Nephron progenitor cell (in vitro differentiated cells): ENCODE measurements at regions not wholly inside any gene's neighbourhood (a gene's known extent, or its start where the extent isn't known, plus 50 kb on each side); places are given as distances from the start of the nearest gene placed in this dataset.

Experiments
- DNase-seq: peaks from one replicate; pipeline ENCODE4 v3.0.0; 2021
- H3K27ac Mint-ChIP-seq: 2 replicates; pipeline ENCODE4 v1.8.0; 2021; ENCODE audit warnings: mild to moderate bottlenecking, moderate library complexity, mixed read lengths
- H3K27me3 Mint-ChIP-seq: 2 replicates; pipeline ENCODE4 v1.8.0; 2021; ENCODE audit warnings: mild to moderate bottlenecking, low read depth, mixed read lengths; ENCODE audit not compliant: poor library complexity
- H3K36me3 Mint-ChIP-seq: 2 replicates; pipeline ENCODE4 v1.8.0; 2021; ENCODE audit warnings: low read depth, mixed read lengths
- H3K4me1 Mint-ChIP-seq: 2 replicates; pipeline ENCODE4 v1.8.0; 2021; ENCODE audit warnings: mixed read lengths
- H3K4me3 Mint-ChIP-seq: 2 replicates; pipeline ENCODE4 v1.8.0; 2021; ENCODE audit warnings: mild to moderate bottlenecking, moderate library complexity, mixed read lengths
- H3K9me3 Mint-ChIP-seq: 2 replicates; pipeline ENCODE4 v1.8.0; 2021; ENCODE audit warnings: mild to moderate bottlenecking, moderate library complexity, mixed read lengths
- TF ChIP-seq, protein P1 (sequence below): fragments of 200-600 bp; sonication (generic); IDR thresholded peaks from 2 replicates; pipeline ENCODE4 v1.5.0; 2021; ENCODE audit warnings: antibody characterized with exemption

DNA sequence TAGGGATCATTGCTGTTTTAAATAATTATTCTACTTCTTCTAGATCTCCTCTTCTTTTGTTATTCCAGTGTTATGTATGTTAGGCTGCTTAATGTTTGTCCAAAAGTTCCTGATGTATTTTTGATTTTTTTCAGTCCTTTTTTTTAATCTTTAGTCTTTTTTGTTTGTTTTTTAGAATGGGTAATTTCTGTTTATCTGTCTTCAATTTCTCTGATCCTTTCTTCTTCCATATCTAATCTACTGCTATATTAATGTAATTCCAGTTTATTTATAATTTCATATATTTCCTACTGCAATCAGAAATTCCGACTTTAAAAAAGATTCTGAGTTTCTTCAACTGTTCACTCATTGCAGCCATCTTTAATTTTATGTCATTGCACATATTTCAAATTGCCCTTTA is 452.8 kb upstream of the POT1 start:
- Mint-ChIP-seq H3K36me3 (no peaks in the 10 kb centered on the region), H3K9me3 (peaks cover 15% of the 10 kb centered on the region), H3K4me1 (no peaks in the 10 kb centered on the region), H3K27ac (no peak overlapping the region), H3K4me3 (no peak overlapping the region), H3K27me3 (peaks cover 3% of the 10 kb centered on the region)
- TF ChIP-seq, protein P1, sequence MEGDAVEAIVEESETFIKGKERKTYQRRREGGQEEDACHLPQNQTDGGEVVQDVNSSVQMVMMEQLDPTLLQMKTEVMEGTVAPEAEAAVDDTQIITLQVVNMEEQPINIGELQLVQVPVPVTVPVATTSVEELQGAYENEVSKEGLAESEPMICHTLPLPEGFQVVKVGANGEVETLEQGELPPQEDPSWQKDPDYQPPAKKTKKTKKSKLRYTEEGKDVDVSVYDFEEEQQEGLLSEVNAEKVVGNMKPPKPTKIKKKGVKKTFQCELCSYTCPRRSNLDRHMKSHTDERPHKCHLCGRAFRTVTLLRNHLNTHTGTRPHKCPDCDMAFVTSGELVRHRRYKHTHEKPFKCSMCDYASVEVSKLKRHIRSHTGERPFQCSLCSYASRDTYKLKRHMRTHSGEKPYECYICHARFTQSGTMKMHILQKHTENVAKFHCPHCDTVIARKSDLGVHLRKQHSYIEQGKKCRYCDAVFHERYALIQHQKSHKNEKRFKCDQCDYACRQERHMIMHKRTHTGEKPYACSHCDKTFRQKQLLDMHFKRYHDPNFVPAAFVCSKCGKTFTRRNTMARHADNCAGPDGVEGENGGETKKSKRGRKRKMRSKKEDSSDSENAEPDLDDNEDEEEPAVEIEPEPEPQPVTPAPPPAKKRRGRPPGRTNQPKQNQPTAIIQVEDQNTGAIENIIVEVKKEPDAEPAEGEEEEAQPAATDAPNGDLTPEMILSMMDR = no peak
- no peak for DNase-seq

DNA sequence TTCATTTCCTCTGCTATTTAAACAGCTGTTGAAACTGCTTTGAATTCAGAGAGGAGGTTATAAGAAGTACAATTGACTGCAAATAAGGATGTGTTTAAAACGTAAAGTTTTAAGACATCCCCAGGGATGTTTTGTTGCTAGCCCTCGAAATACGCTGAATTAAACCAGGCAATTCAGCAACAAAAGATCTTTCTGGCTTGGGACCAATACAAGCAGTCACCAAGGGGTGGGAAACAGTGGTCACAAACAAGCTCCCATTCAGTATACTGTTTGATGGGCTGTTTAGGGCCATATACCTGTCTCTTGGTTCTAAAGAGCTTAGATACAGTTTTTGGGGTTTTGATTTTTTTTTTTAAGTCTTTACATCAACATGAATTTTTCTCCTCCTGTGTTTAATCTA is 446.3 kb upstream of the POT1 start:
- Mint-ChIP-seq H3K27ac (no peak overlapping the region), H3K4me1 (no peaks in the 10 kb centered on the region), H3K36me3 (no peaks in the 10 kb centered on the region), H3K27me3 (no peaks in the 10 kb centered on the region), H3K4me3 (no peak overlapping the region), H3K9me3 (no peaks in the 10 kb centered on the region)
- DNase-seq = no peak
- TF ChIP-seq, protein P1 = no peak

DNA sequence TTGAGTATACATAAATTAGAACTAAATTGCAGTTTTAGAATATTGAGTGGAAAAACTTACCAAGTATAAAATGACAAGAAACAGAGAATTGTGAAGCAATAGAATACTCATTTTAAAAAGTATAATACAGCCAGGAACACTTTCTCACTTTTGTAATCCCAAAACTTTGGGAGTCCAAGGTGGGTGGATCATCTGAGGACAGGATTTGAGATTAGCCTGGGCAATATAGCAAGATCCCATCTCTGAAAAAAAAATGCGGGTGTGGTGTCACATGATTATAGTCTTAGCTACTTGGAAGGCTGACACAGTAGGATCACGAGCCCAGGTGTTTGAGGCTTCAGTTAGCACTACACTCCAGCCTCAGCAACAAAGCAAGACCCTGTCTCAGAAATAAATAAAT is 440.9 kb upstream of the POT1 start:
- DNase-seq = no peak
- Mint-ChIP-seq H3K27ac (no peak overlapping the region), H3K4me1 (no peaks in the 10 kb centered on the region), H3K4me3 (no peak overlapping the region), H3K27me3 (no peaks in the 10 kb centered on the region), H3K9me3 (no peaks in the 10 kb centered on the region), H3K36me3 (no peaks in the 10 kb centered on the region)
- TF ChIP-seq, protein P1 = no peak

DNA sequence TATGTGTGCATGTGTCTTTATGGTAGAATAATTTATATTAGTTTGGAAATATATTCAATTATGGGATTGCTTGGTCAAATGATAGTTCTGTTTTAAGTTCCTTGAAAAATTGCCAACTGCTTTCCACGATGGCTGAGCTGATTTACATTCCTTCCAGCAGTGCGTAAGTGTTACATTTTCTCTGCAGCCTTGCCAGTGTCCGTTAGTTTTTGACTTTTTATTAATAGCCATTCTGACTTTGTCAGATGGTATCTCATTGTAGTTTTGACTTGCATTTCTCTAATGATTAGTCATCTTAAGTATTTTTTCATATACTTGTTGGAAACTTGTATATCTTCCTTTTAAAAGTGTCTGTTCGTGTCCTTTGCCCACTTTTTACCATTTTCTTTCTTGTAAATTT is 434.2 kb upstream of the POT1 start:
- no peak for DNase-seq
- Mint-ChIP-seq H3K9me3 (no peaks in the 10 kb centered on the region), H3K4me1 (no peaks in the 10 kb centered on the region), H3K27me3 (peaks cover 4% of the 10 kb centered on the region), H3K36me3 (no peaks in the 10 kb centered on the region), H3K4me3 (no peak overlapping the region), H3K27ac (no peak overlapping the region)
- TF ChIP-seq, protein P1 = no peak

DNA sequence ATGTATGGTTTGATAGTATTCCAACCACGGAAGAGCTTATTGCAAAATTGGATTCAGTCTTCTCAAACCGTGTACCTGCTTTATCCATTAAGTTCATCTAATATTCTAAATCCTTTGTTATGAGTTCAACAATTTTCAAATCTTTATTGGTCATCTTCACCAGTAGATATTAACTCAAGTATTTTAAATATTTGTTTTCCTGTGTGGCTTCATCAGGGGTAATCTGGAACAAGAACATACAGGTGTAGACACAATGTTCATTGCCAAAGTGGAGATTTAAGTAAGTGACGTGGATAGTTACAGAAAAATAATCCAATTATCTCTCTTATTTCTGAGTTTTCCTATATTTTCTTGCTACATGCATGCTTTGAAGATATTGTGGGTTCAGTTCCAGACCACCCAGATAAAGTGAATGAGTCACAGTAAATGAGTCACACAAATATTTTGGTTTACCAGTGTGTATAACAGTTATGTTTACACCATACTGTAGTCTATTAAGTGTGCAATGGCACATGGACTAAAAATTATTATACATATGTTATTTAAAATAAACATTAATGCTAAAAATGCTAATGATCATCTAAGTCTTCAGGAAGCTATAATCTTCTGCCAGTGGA is 429.0 kb upstream of the POT1 start:
- TF ChIP-seq, protein P1 = no peak
- Mint-ChIP-seq H3K36me3 (no peaks in the 10 kb centered on the region), H3K9me3 (no peaks in the 10 kb centered on the region), H3K27ac (no peak overlapping the region), H3K4me3 (no peak overlapping the region), H3K4me1 (peaks cover 15% of the 10 kb centered on the region), H3K27me3 (peaks cover 7% of the 10 kb centered on the region)
- DNase-seq = no peak

DNA sequence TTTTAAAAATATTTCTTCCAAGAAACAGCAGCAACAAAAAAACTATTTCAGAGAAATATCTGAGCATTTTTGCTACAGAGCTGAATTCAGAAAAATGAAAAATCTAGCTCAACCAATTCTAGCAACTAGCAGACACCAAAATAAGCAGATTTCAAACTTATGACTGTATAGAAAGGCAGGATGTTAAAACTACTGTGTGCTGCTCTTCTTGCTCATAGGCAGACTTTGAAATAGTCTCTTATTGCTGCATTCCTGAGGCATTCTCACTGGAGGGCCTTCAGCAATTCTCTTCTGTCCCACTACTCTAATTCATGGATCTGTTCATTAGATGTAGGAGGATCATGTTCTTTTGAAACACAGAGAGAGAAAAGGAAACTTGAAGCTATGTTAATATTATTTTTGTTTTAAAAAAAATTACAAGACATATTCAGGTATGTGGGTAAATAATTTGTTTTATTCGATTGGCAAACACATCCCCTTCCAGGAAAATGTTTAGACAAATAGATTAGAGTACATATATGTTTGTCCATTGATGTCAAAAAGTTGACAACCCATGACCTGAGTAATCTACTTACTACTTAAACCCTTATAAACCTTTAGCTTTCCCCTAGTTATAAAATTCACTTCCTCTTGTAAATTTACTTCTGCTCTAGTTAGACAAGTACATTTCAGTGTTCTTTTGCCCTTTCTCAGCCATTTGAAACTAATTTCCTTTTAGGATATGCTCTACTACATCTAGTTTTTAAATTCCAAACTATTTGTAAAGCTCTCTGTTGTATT is 428.2 kb upstream of the POT1 start:
- Mint-ChIP-seq H3K27ac (peak overlapping the region; percentile 16), H3K27me3 (peaks cover 7% of the 10 kb centered on the region), H3K9me3 (no peaks in the 10 kb centered on the region), H3K36me3 (no peaks in the 10 kb centered on the region), H3K4me1 (peaks cover 15% of the 10 kb centered on the region), H3K4me3 (peak overlapping the region; percentile 30)
- TF ChIP-seq, protein P1 = no peak
- DNase-seq = no peak
